SK-N-SH (cell line): ENCODE measurements at regions not wholly inside any gene's neighbourhood (a gene's known extent, or its start where the extent isn't known, plus 50 kb on each side); places are given as distances from the start of the nearest gene placed in this dataset.
"Not testable (repeated sequence)": the region's sequence is repeated elsewhere in the genome, so short reads cannot be mapped to it uniquely, and the experiment has no call there.

Source experiments
- CTCF ChIA-PET: fragments of 300-600, 350-600 bp; formaldehyde crosslinking; extraction: SDS; loops from one replicate; lab custom pipeline; 2021; lab: Yijun Ruan, JAX
- POLR2A ChIA-PET: fragments of 350-600 bp; sonication (Branson Sonifier 250); formaldehyde crosslinking; extraction: SDS; loops from one replicate; lab custom pipeline; 2020; ENCODE audit warnings: antibody characterized with exemption, inconsistent platforms; lab: Yijun Ruan, JAX
- DNase-seq: peaks from one replicate; pipeline ENCODE4 v3.0.0; 2012
- H2AFZ ChIP-seq: fragments of 200-600 bp; sonication (generic); 2 replicates; pipeline ENCODE4 v1.8.1; 2016; ENCODE audit warnings: antibody characterized with exemption, mild to moderate bottlenecking, low read depth
- H3F3A ChIP-seq: fragments of 200-600 bp; sonication (generic); replicated peaks from 2 replicates; pipeline ENCODE3; 2016; ENCODE audit warnings: antibody characterized with exemption, mild to moderate bottlenecking; ENCODE audit not compliant: insufficient read depth
- H3K27ac ChIP-seq, 2 experiments: fragments of 200-500 bp in 1 of 2; fragments of 200-600 bp in 1 of 2; sonication (Bioruptor generic) in 1 of 2; sonication (generic), shearing (Covaris generic) in 1 of 2; 2 replicates each; pipeline versions ENCODE4 v1.5.1 to v1.6.1; 2014 to 2016; ENCODE audit warnings: low read depth in 2 of 2, inconsistent platforms in 1 of 2, low read length in 1 of 2, mild to moderate bottlenecking in 1 of 2, mixed read lengths in 1 of 2
- H3K27me3 ChIP-seq: fragments of 200-600 bp; sonication (generic), shearing (Covaris generic); 2 replicates; pipeline ENCODE4 v1.6.1; 2016; ENCODE audit warnings: mixed run types; ENCODE audit not compliant: insufficient read depth
- H3K36me3 ChIP-seq, 2 experiments: fragments of 200-500 bp in 1 of 2; fragments of 200-600 bp in 1 of 2; sonication (Bioruptor generic) in 1 of 2; sonication (generic) in 1 of 2; replicated peaks in 1 of 2; 2 replicates each; pipeline versions ENCODE3 to v1.5.1; 2014 to 2016; ENCODE audit warnings: low read length in 1 of 2, mild to moderate bottlenecking in 1 of 2; ENCODE audit not compliant: insufficient read depth in 2 of 2, control insufficient read depth in 1 of 2
- H3K4me1 ChIP-seq, 2 experiments: fragments of 200-500 bp in 1 of 2; fragments of 200-600 bp in 1 of 2; sonication (Bioruptor generic) in 1 of 2; sonication (generic), shearing (Covaris generic) in 1 of 2; 2 replicates each; pipeline versions ENCODE4 v1.5.1 to v1.6.1; 2014 to 2016; ENCODE audit warnings: low read depth in 1 of 2, low read length in 1 of 2, mixed run types in 1 of 2; ENCODE audit not compliant: insufficient read depth in 2 of 2, control insufficient read depth in 1 of 2
- H3K4me2 ChIP-seq: fragments of 200-600 bp; sonication (generic), shearing (Covaris generic); 2 replicates; pipeline ENCODE4 v1.6.1; 2017; ENCODE audit warnings: mixed run types
- H3K4me3 ChIP-seq, 2 experiments: fragments of 200-500 bp in 1 of 2; fragments of 200-600 bp in 1 of 2; sonication (Bioruptor generic) in 1 of 2; sonication (generic), shearing (Covaris generic) in 1 of 2; 2 replicates each; pipeline versions ENCODE4 v1.5.1 to v1.8.1; 2014 to 2016; ENCODE audit warnings: low read depth in 2 of 2, inconsistent platforms in 1 of 2, low read length in 1 of 2, mild to moderate bottlenecking in 1 of 2, mixed read lengths in 1 of 2, moderate library complexity in 1 of 2
- H3K79me2 ChIP-seq: fragments of 200-600 bp; sonication (generic); 2 replicates; pipeline ENCODE4 v1.8.1; 2017; ENCODE audit warnings: mild to moderate bottlenecking; ENCODE audit not compliant: insufficient read depth
- H3K9ac ChIP-seq: fragments of 200-600 bp; sonication (generic); 2 replicates; pipeline ENCODE4 v1.6.1; 2017; ENCODE audit warnings: mixed run types
- H3K9me2 ChIP-seq: fragments of 200-600 bp; sonication (generic); 2 replicates; pipeline ENCODE4 v1.6.1; 2017; ENCODE audit warnings: mixed run types
- H3K9me3 ChIP-seq: fragments of 200-600 bp; sonication (generic); 2 replicates; pipeline ENCODE4 v1.6.1; 2017; ENCODE audit warnings: mixed run types, mild to moderate bottlenecking, moderate library complexity
- H4K20me1 ChIP-seq: fragments of 200-600 bp; sonication (generic); 2 replicates; pipeline ENCODE4 v1.6.1; 2017; ENCODE audit warnings: mild to moderate bottlenecking, mixed run types; ENCODE audit not compliant: insufficient read depth
- FOSL2 ChIP-seq: IDR thresholded peaks from 2 replicates; pipeline ENCODE4 v1.4.0; 2012; ENCODE audit warnings: low read depth, mild to moderate bottlenecking, moderate library complexity, borderline replicate concordance
- GABPA ChIP-seq: IDR thresholded peaks from 2 replicates; pipeline ENCODE4 v1.4.0; 2012; ENCODE audit warnings: low read depth, mild to moderate bottlenecking
- NRF1 ChIP-seq: IDR thresholded peaks from 2 replicates; pipeline ENCODE4 v1.6.1; 2012; ENCODE audit warnings: low read depth, mild to moderate bottlenecking, low read length
- WGBS: methylation state at CpG from one replicate; pipeline ENCODE4 v1.1.6; 2017; ENCODE audit warnings: low lambda C conversion rate; 5-methylcytosine and 5-hydroxymethylcytosine counted together
- TF ChIP-seq, protein P1 (sequence below): IDR thresholded peaks from 2 replicates; pipeline ENCODE4 v1.4.0; 2012; ENCODE audit warnings: low read depth
- TF ChIP-seq, protein P2 (sequence below): fragments of 150-350 bp; IDR thresholded peaks from 2 replicates; pipeline ENCODE4 v1.6.1; 2017; ENCODE audit warnings: antibody characterized with exemption, low read length, low read depth, borderline replicate concordance

DNA sequence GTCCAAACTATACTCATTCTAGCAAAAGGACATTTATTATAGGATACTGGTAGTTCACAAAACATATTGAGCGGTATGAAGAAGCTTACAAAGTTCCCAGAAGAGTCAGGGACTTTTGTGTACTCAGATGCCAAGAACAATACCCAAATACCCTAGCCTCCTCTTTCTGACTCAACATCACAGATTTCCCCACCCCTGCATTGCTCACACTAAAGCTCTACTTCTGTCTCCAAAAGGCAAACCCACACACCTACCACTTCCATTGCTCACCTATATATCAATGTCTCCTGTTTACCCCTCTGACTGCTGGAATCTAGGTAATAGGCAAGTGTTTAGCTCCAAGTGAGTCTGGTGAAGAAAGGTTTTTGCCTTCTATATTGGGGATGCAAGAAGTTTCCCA, 100.7 kb upstream of the HCCS start:
- Histone ChIP-seq H3K9ac (no peak overlapping the region), H3K4me1 (no peaks in the 10 kb centered on the region), H3F3A (no peaks in the 10 kb centered on the region), H4K20me1 (no peaks in the 10 kb centered on the region), H3K4me3 (no peak overlapping the region), H3K27ac (no peak overlapping the region), H3K9me2 (no peaks in the 10 kb centered on the region; the same call in 1 of the 2 replicates), H2AFZ (no peak overlapping the region), H3K79me2 (no peaks in the 10 kb centered on the region), H3K4me2 (no peak overlapping the region), H3K36me3 (no peaks in the 10 kb centered on the region), H3K27me3 (no peaks in the 10 kb centered on the region), H3K9me3 (no peaks in the 10 kb centered on the region)
- no peak for DNase-seq
- POLR2A ChIA-PET, result no interaction called here
- WGBS, result 54% methylated on average over 1 of the region's 1 CpG
- CTCF ChIA-PET, result no interaction called here
- TF ChIP-seq NRF1, result no peak
- TF ChIP-seq, protein P1, sequence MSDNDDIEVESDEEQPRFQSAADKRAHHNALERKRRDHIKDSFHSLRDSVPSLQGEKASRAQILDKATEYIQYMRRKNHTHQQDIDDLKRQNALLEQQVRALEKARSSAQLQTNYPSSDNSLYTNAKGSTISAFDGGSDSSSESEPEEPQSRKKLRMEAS, result no peak

DNA sequence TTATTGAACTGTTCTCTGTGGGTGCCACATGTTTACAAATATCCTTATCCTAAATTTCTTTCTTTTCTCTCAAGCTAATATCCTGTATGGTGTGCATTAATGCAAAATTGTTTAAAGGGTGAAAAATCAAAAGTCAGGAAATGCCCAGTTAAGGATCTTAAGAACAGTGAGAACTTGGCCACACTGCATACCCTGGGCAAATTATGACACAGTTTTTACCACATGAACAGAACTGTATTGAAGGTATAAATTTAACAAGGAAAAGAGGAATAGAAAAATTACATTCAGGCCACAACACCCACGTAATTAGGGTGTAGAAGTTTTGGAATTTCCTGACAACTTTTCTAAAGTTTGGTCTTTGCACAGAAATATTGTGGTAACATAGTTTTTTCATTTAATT, 94.4 kb upstream of the HCCS start:
- no peak overlapping the region for H3K4me2 ChIP-seq
- no peak overlapping the region for H3K4me3 ChIP-seq
- H3K4me1 ChIP-seq, result no peaks in the 10 kb centered on the region
- no peaks in the 10 kb centered on the region for H3K79me2 ChIP-seq
- H3K9ac ChIP-seq, result no peak overlapping the region
- H3K9me3 ChIP-seq, result no peaks in the 10 kb centered on the region
- POLR2A ChIA-PET, result no interaction called here
- no peak overlapping the region for H2AFZ ChIP-seq
- H3F3A ChIP-seq, result no peaks in the 10 kb centered on the region
- H3K27me3 ChIP-seq, result no peaks in the 10 kb centered on the region
- CTCF ChIA-PET, result no interaction called here
- no peaks in the 10 kb centered on the region for H4K20me1 ChIP-seq
- TF ChIP-seq, protein P1, result no peak
- TF ChIP-seq, protein P2, sequence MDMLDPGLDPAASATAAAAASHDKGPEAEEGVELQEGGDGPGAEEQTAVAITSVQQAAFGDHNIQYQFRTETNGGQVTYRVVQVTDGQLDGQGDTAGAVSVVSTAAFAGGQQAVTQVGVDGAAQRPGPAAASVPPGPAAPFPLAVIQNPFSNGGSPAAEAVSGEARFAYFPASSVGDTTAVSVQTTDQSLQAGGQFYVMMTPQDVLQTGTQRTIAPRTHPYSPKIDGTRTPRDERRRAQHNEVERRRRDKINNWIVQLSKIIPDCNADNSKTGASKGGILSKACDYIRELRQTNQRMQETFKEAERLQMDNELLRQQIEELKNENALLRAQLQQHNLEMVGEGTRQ, result no peak
- no peak for TF ChIP-seq FOSL2
- no peak for TF ChIP-seq GABPA
- no peaks in the 10 kb centered on the region for H3K9me2 ChIP-seq
- DNase-seq, result no peak
- no peak overlapping the region for H3K27ac ChIP-seq
- 28% methylated on average over 1 of the region's 1 CpG for WGBS
- no peaks in the 10 kb centered on the region for H3K36me3 ChIP-seq

DNA sequence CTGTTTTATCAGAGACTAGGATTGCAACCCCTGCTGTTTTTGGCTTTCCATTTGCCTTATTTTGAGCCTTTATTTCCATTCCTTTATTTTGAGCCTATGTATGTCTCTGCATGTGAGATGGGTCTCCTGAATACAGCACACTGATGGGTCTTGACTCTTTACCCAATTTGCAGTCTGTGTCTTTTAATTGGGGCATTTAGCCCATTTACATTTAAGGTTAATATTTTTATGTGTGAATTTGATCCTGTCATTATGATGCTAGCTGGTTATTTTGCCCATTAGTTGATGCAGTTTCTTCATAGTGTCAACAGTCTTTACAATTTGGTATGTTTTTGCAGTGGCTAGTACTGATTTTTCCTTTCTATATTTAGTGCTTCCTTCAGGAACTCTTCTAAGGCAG, 88.5 kb upstream of the HCCS start:
- H3K79me2 ChIP-seq, H3K9me3 ChIP-seq, H3K4me2 ChIP-seq, H2AFZ ChIP-seq, CTCF ChIA-PET, DNase-seq, H3K9me2 ChIP-seq, H3K27me3 ChIP-seq, H3K27ac ChIP-seq, H4K20me1 ChIP-seq, H3K9ac ChIP-seq, H3K4me3 ChIP-seq, H3K36me3 ChIP-seq, POLR2A ChIA-PET, H3F3A ChIP-seq, H3K4me1 ChIP-seq: not testable (repeated sequence)
